GM12873 (cell line): ENCODE measurements at regions not wholly inside any gene's neighbourhood (a gene's known extent, or its start where the extent isn't known, plus 50 kb on each side); places are given as distances from the start of the nearest gene placed in this dataset.

ENCODE experiments used
- CTCF ChIP-seq: IDR thresholded peaks from 2 replicates; pipeline ENCODE4 v1.5.1; 2012; ENCODE audit warnings: low read depth, mild to moderate bottlenecking, moderate library complexity, low read length, control low read depth; ENCODE audit not compliant: insufficient read depth; ENCODE audit errors: missing control alignments

DNA sequence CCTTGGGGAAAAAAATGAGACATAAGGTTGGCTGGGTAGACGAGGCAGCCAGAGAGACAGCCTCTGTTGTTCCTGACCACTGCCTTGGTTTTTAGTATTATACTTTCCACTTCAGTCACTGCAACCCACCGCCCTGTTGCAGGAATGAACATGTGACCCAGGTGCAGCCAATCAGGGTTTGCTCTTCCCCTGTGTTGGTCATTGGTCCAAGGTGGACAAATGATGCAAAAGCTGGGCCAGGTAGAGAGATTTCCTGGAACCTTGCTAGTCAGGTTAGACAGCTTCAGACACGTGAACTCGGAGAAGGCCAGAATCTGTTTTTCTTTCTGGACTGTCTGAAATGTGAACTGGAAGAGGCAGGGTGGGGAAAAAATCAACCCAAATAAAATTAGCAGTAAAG, 452.4 kb upstream of the RBFOX1 start:
- TF ChIP-seq CTCF = no peak

DNA sequence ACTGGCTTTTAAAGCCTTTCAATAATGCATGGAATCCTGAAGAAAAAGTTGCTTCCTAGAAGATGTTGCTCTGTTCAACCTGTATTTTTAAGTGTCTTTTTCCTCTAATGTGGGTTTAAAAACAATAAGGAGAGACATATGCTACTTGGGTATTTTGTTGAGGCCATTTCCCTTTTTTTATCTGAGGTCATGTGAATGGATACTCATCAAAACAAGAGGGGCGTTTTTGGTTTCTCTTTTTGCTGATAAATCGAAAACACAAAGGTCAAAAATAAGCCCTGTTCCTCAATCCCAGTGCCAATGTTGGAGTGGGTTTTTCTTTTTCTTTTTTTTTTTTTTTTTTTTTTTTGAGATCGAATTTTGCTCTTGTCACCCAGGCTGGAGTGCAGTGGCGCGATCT, 468.0 kb upstream of the RBFOX1 start:
- no peak for TF ChIP-seq CTCF

DNA sequence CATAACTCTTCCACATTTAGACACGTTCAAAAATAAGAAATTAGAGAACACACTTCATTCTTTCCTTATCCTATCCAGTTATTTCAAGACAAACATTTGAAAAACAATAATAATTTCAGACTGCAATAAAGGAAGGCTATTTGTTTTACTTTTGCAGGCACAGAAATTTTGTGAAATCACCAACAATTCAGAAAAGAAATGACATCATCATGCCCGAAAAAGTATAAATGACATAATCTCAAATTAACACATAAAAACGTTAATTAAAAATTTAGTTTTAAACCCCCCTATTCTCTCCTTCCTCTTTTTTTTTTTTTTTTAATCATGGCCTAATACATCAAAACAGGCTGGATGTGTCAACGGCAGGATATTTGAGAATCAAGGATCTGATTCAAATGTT, 468.4 kb upstream of the RBFOX1 start:
- no peak for TF ChIP-seq CTCF

DNA sequence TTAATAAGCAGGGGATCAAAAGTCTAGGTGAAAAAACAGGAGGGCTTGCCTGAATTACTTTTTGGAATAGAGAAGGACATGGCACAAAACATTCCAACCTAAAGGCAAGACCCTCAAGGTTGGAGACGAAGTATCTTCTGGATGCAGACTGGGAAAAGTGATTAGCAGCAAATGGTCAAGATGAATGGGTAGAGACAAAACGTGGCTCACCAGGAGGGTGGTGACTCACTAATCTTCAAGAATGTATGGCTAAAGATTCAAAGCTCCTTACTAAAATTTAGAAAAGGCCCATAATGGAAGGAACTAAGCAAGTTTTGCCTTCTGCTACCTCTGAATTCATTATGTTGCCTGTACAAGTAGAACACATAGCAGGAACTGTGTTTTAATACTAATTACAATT, 469.5 kb upstream of the RBFOX1 start:
- TF ChIP-seq CTCF = no peak

- TF ChIP-seq CTCF = no peak
Observed at GRCh38 chr16:6861815-6862477, 470.7 kb upstream of the RBFOX1 start.

GRCh38 chr16:6861135-6861814, 471.4 kb upstream of the RBFOX1 start:
- TF ChIP-seq CTCF = no peak

- no peak for TF ChIP-seq CTCF
Observed at GRCh38 chr16:6857575-6857974, 475.1 kb upstream of the RBFOX1 start.
